Bronchial epithelial cell (primary cell): ENCODE measurements at regions not wholly inside any gene's neighbourhood (a gene's known extent, or its start where the extent isn't known, plus 50 kb on each side); places are given as distances from the start of the nearest gene placed in this dataset.

Experiments used
- DNase-seq: peaks from one replicate; pipeline ENCODE4 v3.0.0-alpha.2; 2010; ENCODE audit warnings: low read depth
- FAIRE-seq: peaks from 2 replicates; lab custom pipeline; 2011; peaks lifted over from hg19 to GRCh38; lab: Jason Lieb, UNC
- H3K27me3 ChIP-seq: 2 replicates; pipeline ENCODE4 v1.5.1; 2011; ENCODE audit warnings: low read length; ENCODE audit not compliant: control insufficient read depth, insufficient read depth
- H3K36me3 ChIP-seq: 2 replicates; pipeline ENCODE4 v1.5.1; 2011; ENCODE audit warnings: low read length; ENCODE audit not compliant: control insufficient read depth, insufficient read depth
- H3K4me3 ChIP-seq: 2 replicates; pipeline ENCODE4 v1.5.1; 2011; ENCODE audit warnings: mild to moderate bottlenecking, low read depth, low read length, control low read depth
- CTCF ChIP-seq: IDR thresholded peaks from 2 replicates; pipeline ENCODE4 v1.5.1; 2011; ENCODE audit warnings: mild to moderate bottlenecking, moderate library complexity, low read length, control low read depth, inconsistent platforms; ENCODE audit not compliant: insufficient read depth, severe bottlenecking

GRCh38 chr12:105998561-105998960 is 140.2 kb downstream of the NUAK1 start:
- DNase-seq = no peak
- no peak for TF ChIP-seq CTCF
- FAIRE-seq = no peak
- Histone ChIP-seq H3K4me3 (no peak overlapping the region), H3K36me3 (no peaks in the 10 kb centered on the region), H3K27me3 (no peaks in the 10 kb centered on the region)

- H3K36me3 ChIP-seq = no peaks in the 10 kb centered on the region
- H3K27me3 ChIP-seq = no peaks in the 10 kb centered on the region
- DNase-seq = peak; percentile 58
- no peak overlapping the region for H3K4me3 ChIP-seq
- TF ChIP-seq CTCF = no peak
- no peak for FAIRE-seq
These were observed 138.2 kb downstream of the NUAK1 start for GRCh38 chr12:106000382-106001104.

- no peak overlapping the region for H3K4me3 ChIP-seq
- TF ChIP-seq CTCF = no peak
- no peaks in the 10 kb centered on the region for H3K36me3 ChIP-seq
- DNase-seq (no peak), FAIRE-seq (no peak)
- H3K27me3 ChIP-seq = no peaks in the 10 kb centered on the region
These were observed 137.5 kb downstream of the NUAK1 start for GRCh38 chr12:106001105-106001836.

GRCh38 chr12:106001837-106002218 is 136.9 kb downstream of the NUAK1 start:
- peak; percentile 18 for DNase-seq
- TF ChIP-seq CTCF = no peak
- no peak for FAIRE-seq

GRCh38 chr12:106003297-106003696 is 135.5 kb downstream of the NUAK1 start:
- Histone ChIP-seq H3K4me3 (no peak overlapping the region), H3K36me3 (no peaks in the 10 kb centered on the region), H3K27me3 (no peaks in the 10 kb centered on the region)
- DNase-seq = no peak
- FAIRE-seq = no peak
- no peak for TF ChIP-seq CTCF

More at GRCh38 chr12:106001837-106002218, 136.9 kb downstream of the NUAK1 start:
- Histone ChIP-seq H3K27me3 (no peaks in the 10 kb centered on the region), H3K4me3 (no peak overlapping the region), H3K36me3 (no peaks in the 10 kb centered on the region)

- Histone ChIP-seq H3K27me3 (no peaks in the 10 kb centered on the region), H3K4me3 (no peak overlapping the region), H3K36me3 (no peaks in the 10 kb centered on the region)
- FAIRE-seq (no peak), DNase-seq (no peak)
- TF ChIP-seq CTCF = no peak
These were observed 134.5 kb downstream of the NUAK1 start for GRCh38 chr12:106004289-106004688.
